Fibroblast of mammary gland (primary cell): ENCODE measurements at regions not wholly inside any gene's neighbourhood (a gene's known extent, or its start where the extent isn't known, plus 50 kb on each side); places are given as distances from the start of the nearest gene placed in this dataset.

Experiments used
- DNase-seq: peaks from one replicate; pipeline ENCODE4 v3.0.0-alpha.2; 2010; ENCODE audit warnings: low read depth
- H3K4me3 ChIP-seq: 2 replicates; pipeline ENCODE4 v1.5.1; 2011; ENCODE audit warnings: low read depth, mild to moderate bottlenecking, low read length, moderate library complexity; ENCODE audit not compliant: control insufficient read depth
- TF ChIP-seq, protein P1 (sequence below): conservative IDR thresholded peaks from 2 replicates; pipeline ENCODE4 v1.5.1; 2011; ENCODE audit warnings: low read depth, low read length, inconsistent platforms; ENCODE audit not compliant: control insufficient read depth, insufficient read depth

DNA sequence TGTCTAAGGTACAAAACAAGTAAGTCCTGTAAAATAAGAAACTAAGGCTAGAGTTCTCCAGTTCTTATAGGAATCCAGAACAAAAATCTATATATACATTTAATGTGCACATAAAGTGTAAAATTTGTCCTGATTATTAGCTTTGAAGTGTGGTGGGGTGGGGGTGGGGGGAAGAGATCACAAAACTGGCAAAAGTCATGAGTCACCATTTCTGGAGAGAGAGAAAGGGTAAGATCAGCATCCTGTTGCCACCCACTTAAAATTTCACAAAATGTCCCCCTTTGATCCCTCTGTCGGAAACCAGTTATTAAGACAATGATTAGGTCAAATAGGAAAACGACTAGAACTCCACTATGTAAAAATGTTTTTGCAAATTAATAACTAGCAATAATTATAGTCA, 482.0 kb upstream of the POU3F2 start:
- no peak overlapping the region for H3K4me3 ChIP-seq
- TF ChIP-seq, protein P1, sequence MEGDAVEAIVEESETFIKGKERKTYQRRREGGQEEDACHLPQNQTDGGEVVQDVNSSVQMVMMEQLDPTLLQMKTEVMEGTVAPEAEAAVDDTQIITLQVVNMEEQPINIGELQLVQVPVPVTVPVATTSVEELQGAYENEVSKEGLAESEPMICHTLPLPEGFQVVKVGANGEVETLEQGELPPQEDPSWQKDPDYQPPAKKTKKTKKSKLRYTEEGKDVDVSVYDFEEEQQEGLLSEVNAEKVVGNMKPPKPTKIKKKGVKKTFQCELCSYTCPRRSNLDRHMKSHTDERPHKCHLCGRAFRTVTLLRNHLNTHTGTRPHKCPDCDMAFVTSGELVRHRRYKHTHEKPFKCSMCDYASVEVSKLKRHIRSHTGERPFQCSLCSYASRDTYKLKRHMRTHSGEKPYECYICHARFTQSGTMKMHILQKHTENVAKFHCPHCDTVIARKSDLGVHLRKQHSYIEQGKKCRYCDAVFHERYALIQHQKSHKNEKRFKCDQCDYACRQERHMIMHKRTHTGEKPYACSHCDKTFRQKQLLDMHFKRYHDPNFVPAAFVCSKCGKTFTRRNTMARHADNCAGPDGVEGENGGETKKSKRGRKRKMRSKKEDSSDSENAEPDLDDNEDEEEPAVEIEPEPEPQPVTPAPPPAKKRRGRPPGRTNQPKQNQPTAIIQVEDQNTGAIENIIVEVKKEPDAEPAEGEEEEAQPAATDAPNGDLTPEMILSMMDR: no peak
- no peak for DNase-seq

DNA sequence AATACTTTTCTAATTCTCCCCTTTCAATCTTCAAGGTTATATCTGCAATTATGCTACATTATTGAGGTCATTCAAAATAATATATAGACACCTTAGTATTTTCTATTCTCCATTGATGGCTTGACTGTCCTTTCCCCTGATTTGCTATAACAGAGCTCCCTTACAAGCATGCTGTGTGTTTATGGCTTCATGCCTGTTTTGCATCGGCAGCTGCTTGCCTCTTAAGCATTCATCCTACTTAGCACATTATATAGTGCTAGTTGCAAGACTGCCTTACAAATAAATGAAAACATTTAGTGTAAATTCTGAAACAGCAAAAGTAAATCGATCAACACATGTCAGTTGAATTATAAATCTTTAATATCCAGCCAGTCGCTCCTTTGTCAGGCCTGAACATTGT, 476.2 kb upstream of the POU3F2 start:
- TF ChIP-seq, protein P1: no peak
- DNase-seq: no peak
- no peak overlapping the region for H3K4me3 ChIP-seq

DNA sequence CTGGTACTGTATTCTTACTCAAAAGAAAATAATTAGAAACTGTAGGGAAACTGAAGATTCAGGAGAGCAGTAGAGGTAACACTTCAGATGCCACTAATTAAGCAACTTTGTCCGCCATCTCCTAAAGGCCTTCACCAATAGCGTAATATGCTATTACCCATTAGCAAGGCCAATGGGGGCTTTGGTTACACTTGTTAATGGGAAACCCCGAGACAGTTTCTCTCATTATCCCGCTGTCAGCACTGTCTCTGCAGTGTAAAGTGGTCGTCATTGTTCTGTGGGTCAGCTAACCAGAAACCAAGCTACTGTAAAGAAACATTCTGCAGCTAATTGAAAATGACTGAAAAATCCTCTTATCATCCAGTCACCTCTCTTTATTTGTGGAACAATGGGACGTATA, 468.0 kb upstream of the POU3F2 start:
- no peak overlapping the region for H3K4me3 ChIP-seq
- no peak for DNase-seq
- TF ChIP-seq, protein P1: no peak

DNA sequence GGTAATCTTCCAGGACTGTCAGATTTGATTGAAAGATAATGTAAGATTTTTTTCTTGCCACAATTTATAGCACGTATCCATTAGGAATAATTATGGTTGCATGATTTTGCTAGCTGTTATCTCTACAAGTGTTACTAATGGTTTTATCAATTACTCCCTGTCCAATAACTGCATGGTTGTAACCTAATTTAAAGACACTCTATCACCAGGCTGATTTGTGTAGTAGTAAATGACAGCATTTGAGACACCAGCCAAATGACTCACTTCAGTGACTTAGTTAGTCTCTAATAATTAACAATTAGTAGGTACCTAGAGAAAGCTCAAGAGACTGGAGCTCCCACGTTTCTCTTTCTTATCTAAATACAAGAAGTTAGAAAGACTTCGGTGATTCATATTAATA, 453.8 kb upstream of the POU3F2 start:
- no peak overlapping the region for H3K4me3 ChIP-seq
- TF ChIP-seq, protein P1: no peak
- DNase-seq: no peak

DNA sequence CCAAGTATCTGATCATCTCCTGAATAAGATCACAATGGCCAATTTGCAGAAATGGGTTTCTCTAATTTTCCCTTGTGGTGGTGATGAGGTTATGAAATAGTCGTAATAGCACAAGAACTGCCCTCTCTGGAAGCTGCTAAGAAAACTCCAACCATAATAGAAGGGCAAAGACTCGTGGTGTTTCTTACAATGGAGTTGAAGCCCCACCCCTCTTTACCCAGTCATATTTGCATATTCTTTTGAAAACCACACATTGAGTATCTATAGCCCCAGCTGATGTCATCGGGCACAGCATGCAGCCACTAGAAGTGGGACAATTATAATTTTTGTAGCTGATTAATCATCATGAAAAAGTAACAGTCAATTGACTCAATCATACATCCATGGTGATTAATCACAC, 452.1 kb upstream of the POU3F2 start:
- TF ChIP-seq, protein P1: no peak
- no peak overlapping the region for H3K4me3 ChIP-seq
- no peak for DNase-seq

DNA sequence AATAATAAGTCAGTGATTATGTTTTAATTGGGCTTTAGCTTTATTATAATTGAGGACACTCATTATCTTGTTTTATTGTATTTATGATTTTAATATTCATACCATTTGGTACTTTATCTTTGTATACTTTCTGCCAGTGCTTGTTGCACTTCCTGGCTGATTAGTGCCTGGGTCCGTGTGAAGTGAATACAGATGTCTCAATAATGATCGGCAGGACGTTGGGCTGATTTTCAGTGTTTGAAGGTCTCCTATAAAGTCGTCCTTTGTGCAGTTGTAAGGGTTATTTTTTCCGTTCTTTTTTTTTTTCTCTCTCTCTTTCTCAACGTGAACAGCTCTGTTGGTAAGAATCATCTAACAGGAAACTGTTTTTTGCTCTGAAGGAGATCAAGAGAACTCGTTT, 450.0 kb upstream of the POU3F2 start:
- H3K4me3 ChIP-seq: no peak overlapping the region
- DNase-seq: no peak
- TF ChIP-seq, protein P1: no peak

DNA sequence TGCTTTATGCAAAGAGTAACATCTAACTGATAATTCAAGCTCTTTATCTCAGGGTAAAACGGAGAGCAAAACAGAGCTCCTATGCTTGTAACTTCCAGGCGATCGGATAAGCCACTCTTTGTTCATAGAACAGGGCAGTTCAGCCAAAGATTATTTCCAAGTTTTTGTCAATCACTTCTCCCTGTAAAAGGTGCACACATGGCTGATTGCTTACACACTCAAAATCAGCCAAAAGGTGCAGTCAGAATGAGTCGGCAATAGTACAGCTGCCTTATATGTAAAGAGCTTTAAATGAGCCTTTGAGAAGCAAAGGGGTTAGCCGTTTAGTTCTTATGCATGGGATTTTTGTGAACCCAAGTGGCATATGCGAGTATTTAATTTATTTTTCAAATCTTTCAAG, 449.6 kb upstream of the POU3F2 start:
- no peak for DNase-seq
- H3K4me3 ChIP-seq: no peak overlapping the region
- TF ChIP-seq, protein P1: no peak
